A673 (cell line): ENCODE measurements at regions not wholly inside any gene's neighbourhood (a gene's known extent, or its start where the extent isn't known, plus 50 kb on each side); places are given as distances from the start of the nearest gene placed in this dataset.

Experiments used
- BruUV-seq: library from RNA; stranded (reverse); fragments of 400-500 nt; replicated peaks from 2 replicates; lab custom pipeline; 2021; lab: Mats Ljungman, UMichigan
- CTCF ChIA-PET: fragments of 300-600 bp; sonication (Branson Sonifier 250); formaldehyde crosslinking; loops from one replicate; lab custom pipeline; 2022; ENCODE audit warnings: antibody characterized with exemption; lab: Charles Lee
- POLR2A ChIA-PET: fragments of 300-600 bp; sonication (Branson Sonifier 250); formaldehyde crosslinking; loops from one replicate; lab custom pipeline; 2022; ENCODE audit warnings: antibody characterized with exemption; ENCODE audit not compliant: low non-redundant PET; lab: Charles Lee
- DNase-seq: peaks from one replicate; pipeline ENCODE4 v3.0.0-alpha.2; 2015; ENCODE audit warnings: low spot score
- H3K27ac ChIP-seq: fragments of 200-600 bp; sonication (generic); 2 replicates; pipeline ENCODE4 v1.5.1; 2016; ENCODE audit warnings: mixed run types, low read depth, mild to moderate bottlenecking, mixed read lengths, antibody characterized with exemption, low read length; ENCODE audit not compliant: poor library complexity, severe bottlenecking
- H3K27me3 ChIP-seq: fragments of 200-600 bp; sonication (generic); replicated peaks from 2 replicates; pipeline ENCODE4 v1.6.1; 2017; ENCODE audit warnings: mixed run types, low read depth, mild to moderate bottlenecking, mixed read lengths, antibody characterized with exemption, low read length; ENCODE audit not compliant: insufficient read depth, poor library complexity
- H3K36me3 ChIP-seq: fragments of 200-600 bp; sonication (generic); 2 replicates; pipeline ENCODE4 v1.6.1; 2016; ENCODE audit warnings: mixed run types, mild to moderate bottlenecking, mixed read lengths, antibody characterized with exemption, low read length; ENCODE audit not compliant: insufficient read depth, poor library complexity, severe bottlenecking
- H3K4me1 ChIP-seq: fragments of 200-600 bp; sonication (generic); 2 replicates; pipeline ENCODE4 v1.6.1; 2017; ENCODE audit warnings: mixed run types, mild to moderate bottlenecking, mixed read lengths, antibody characterized with exemption, low read length; ENCODE audit not compliant: insufficient read depth, poor library complexity, severe bottlenecking
- H3K4me3 ChIP-seq: fragments of 200-600 bp; sonication (generic); 2 replicates; pipeline ENCODE4 v1.5.1; 2016; ENCODE audit warnings: low read depth, mixed run types, mild to moderate bottlenecking, mixed read lengths, low read length; ENCODE audit not compliant: poor library complexity, severe bottlenecking
- H3K9me3 ChIP-seq: fragments of 200-600 bp; sonication (generic); 2 replicates; pipeline ENCODE4 v1.6.1; 2016; ENCODE audit warnings: mixed run types, low read depth, mild to moderate bottlenecking, mixed read lengths, antibody characterized with exemption, low read length; ENCODE audit not compliant: poor library complexity, severe bottlenecking
- EZH2 ChIP-seq: fragments of 200-600 bp; sonication (generic); IDR thresholded peaks from 2 replicates; pipeline ENCODE4 v1.6.1; 2017; ENCODE audit warnings: borderline replicate concordance, low read depth, mild to moderate bottlenecking, mixed read lengths, antibody characterized with exemption, low read length; ENCODE audit not compliant: poor library complexity, severe bottlenecking
- intact Hi-C: fragments of 100-400 bp; cut with micrococcal nuclease; formaldehyde crosslinking; loops from one replicate; pipeline ENCODE4 v1.10.0; 2022; ENCODE audit not compliant: unreplicated experiment
- TF ChIP-seq, protein P1 (sequence below): fragments of 300-800, 200-600 bp; sonication (generic); conservative IDR thresholded peaks from 2 replicates; pipeline ENCODE4 v1.5.1; 2017; ENCODE audit warnings: low read depth, mild to moderate bottlenecking, antibody characterized with exemption, low read length, moderate library complexity, mixed read lengths

GRCh38 chr2:204223544-204223943, 287.0 kb downstream of the ICOS start:
- no peak for TF ChIP-seq EZH2
- TF ChIP-seq, protein P1, sequence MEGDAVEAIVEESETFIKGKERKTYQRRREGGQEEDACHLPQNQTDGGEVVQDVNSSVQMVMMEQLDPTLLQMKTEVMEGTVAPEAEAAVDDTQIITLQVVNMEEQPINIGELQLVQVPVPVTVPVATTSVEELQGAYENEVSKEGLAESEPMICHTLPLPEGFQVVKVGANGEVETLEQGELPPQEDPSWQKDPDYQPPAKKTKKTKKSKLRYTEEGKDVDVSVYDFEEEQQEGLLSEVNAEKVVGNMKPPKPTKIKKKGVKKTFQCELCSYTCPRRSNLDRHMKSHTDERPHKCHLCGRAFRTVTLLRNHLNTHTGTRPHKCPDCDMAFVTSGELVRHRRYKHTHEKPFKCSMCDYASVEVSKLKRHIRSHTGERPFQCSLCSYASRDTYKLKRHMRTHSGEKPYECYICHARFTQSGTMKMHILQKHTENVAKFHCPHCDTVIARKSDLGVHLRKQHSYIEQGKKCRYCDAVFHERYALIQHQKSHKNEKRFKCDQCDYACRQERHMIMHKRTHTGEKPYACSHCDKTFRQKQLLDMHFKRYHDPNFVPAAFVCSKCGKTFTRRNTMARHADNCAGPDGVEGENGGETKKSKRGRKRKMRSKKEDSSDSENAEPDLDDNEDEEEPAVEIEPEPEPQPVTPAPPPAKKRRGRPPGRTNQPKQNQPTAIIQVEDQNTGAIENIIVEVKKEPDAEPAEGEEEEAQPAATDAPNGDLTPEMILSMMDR: no peak
- intact Hi-C loops: no loop called here
- CTCF ChIA-PET: no interaction called here
- Histone ChIP-seq H3K9me3 (no peaks in the 10 kb centered on the region), H3K27ac (no peak overlapping the region), H3K4me1 (peaks cover 24% of the 10 kb centered on the region), H3K27me3 (no peaks in the 10 kb centered on the region), H3K4me3 (no peak overlapping the region), H3K36me3 (no peaks in the 10 kb centered on the region)
- no TSS peak for BruUV-seq
- POLR2A ChIA-PET: no interaction called here
- no peak for DNase-seq

DNA sequence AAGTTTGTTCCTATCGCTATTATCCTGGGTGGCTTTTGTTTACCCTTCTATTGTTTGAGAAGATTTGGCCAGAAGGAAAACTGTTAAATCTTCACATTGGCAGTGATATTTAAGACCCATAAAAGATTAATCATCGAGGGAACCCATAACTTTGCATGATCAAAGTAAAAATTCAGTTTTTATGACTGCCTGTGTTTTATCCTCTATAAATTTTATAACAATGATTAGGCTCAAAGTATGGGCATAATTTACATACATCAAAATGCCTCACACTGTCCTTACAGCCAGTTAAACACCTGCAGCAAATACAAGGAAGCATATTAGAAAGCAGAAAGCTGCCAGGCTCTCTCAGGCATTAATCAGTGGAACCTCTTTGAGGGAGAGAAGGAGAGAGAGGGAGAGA, 289.1 kb downstream of the ICOS start:
- Histone ChIP-seq H3K4me1 (peaks cover 32% of the 10 kb centered on the region), H3K36me3 (no peaks in the 10 kb centered on the region), H3K27ac (no peak overlapping the region), H3K9me3 (no peaks in the 10 kb centered on the region), H3K4me3 (no peak overlapping the region), H3K27me3 (no peaks in the 10 kb centered on the region)
- DNase-seq: no peak
- ChIA-PET CTCF (no interaction called here), POLR2A (no interaction called here)
- intact Hi-C loops: no loop called here
- no peak for TF ChIP-seq EZH2
- TF ChIP-seq, protein P1: no peak
- BruUV-seq: no TSS peak

DNA sequence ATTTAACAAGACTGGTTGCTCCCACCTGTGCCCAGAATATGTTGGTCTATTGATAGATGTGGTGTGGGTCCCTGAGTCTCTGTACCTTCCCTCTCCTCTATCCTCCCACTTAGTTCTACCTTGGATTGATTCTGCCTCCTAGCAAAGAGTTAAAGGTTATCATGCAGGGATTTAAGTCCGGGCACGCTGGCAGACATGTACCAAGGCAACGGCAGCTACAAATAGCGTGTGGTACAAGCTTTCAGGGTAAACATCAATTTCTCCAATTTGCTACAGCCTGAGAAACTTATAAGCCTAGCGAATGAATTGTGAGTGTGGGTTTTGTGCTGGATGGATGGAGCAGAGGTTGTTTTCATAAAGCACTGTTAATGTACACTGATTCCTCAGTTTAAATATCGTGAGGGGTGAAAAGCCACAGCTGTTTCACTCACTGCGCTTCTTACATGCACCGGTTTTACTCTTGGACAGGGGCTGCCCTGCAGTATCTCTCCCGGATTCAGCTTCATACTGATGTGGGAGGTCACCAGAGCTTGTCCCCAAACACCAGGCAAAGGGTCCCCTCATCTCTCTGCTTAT, 289.8 kb downstream of the ICOS start:
- Histone ChIP-seq H3K36me3 (no peaks in the 10 kb centered on the region), H3K4me3 (no peak overlapping the region), H3K4me1 (peaks cover 32% of the 10 kb centered on the region), H3K27ac (no peak overlapping the region), H3K9me3 (no peaks in the 10 kb centered on the region), H3K27me3 (no peaks in the 10 kb centered on the region)
- no peak for DNase-seq
- ChIA-PET CTCF (no interaction called here), POLR2A (no interaction called here)
- intact Hi-C loops: no loop called here
- BruUV-seq: no TSS peak
- TF ChIP-seq, protein P1: no peak
- no peak for TF ChIP-seq EZH2
